D721Med (cell line): ENCODE measurements at regions not wholly inside any gene's neighbourhood (a gene's known extent, or its start where the extent isn't known, plus 50 kb on each side); places are given as distances from the start of the nearest gene placed in this dataset.

Experiments
- DNase-seq: peaks from one replicate; pipeline ENCODE4 v3.0.0; 2011; ENCODE audit warnings: low spot score; ENCODE audit not compliant: insufficient read length
- FAIRE-seq: peaks from 2 replicates; lab custom pipeline; 2011; peaks lifted over from hg19 to GRCh38; lab: Jason Lieb, UNC
- CTCF ChIP-seq: IDR thresholded peaks from 2 replicates; pipeline ENCODE4 v1.5.1; 2012; ENCODE audit warnings: mild to moderate bottlenecking, control low read depth; ENCODE audit not compliant: insufficient read depth; ENCODE audit errors: missing control alignments

- DNase-seq (no peak), FAIRE-seq (no peak)
- TF ChIP-seq CTCF = no peak
These were observed 250.1 kb downstream of the C4orf33 start for GRCh38 chr4:129346036-129346435.

- DNase-seq (no peak), FAIRE-seq (no peak)
- no peak for TF ChIP-seq CTCF
These were observed 250.8 kb downstream of the C4orf33 start for GRCh38 chr4:129346734-129347133.

- FAIRE-seq (no peak), DNase-seq (no peak)
- TF ChIP-seq CTCF = no peak
These were observed 255.1 kb downstream of the C4orf33 start for GRCh38 chr4:129350834-129351721.

- no peak for TF ChIP-seq CTCF
- FAIRE-seq = no peak
- DNase-seq = no peak
These were observed 256.5 kb downstream of the C4orf33 start for GRCh38 chr4:129352480-129352879.

GRCh38 chr4:129353490-129353889 is 257.5 kb downstream of the C4orf33 start:
- FAIRE-seq (no peak), DNase-seq (no peak)
- no peak for TF ChIP-seq CTCF

GRCh38 chr4:129355031-129355430 is 259.1 kb downstream of the C4orf33 start:
- FAIRE-seq = no peak
- TF ChIP-seq CTCF = no peak
- no peak for DNase-seq

GRCh38 chr4:129355516-129355915 is 259.6 kb downstream of the C4orf33 start:
- FAIRE-seq (no peak), DNase-seq (no peak)
- no peak for TF ChIP-seq CTCF
